H1 (cell line): ENCODE measurements at regions not wholly inside any gene's neighbourhood (a gene's known extent, or its start where the extent isn't known, plus 50 kb on each side); places are given as distances from the start of the nearest gene placed in this dataset.

Experiments used
- ASH2L ChIP-seq: fragments of 200-600, 300-600 bp; sonication (generic); IDR thresholded peaks from one replicate; pipeline ENCODE4 v1.7.1; 2017; ENCODE audit warnings: low read length
- BRCA1 ChIP-seq: IDR thresholded peaks from 2 replicates; pipeline ENCODE4 v1.6.1; 2012; ENCODE audit warnings: low read depth, low read length, improper control_type of control experiment
- FOSL1 ChIP-seq: IDR thresholded peaks from 2 replicates; pipeline ENCODE4 v1.6.1; 2011; ENCODE audit warnings: mild to moderate bottlenecking, low read depth, low read length, moderate library complexity; ENCODE audit not compliant: insufficient read depth
- HDAC2 ChIP-seq, 2 experiments: fragments of 300-600 bp in 1 of 2; sonication (generic) in 1 of 2; IDR thresholded peaks; 2 replicates each; pipeline ENCODE4 v1.6.1; 2011 to 2012; ENCODE audit warnings: low read depth in 2 of 2, low read length in 2 of 2, mild to moderate bottlenecking in 2 of 2, moderate library complexity in 2 of 2, borderline replicate concordance in 1 of 2, inconsistent platforms in 1 of 2
- KDM4A ChIP-seq: IDR thresholded peaks from one replicate; pipeline ENCODE4 v1.7.1; 2012; ENCODE audit warnings: low read depth, mild to moderate bottlenecking, moderate library complexity, low read length, inconsistent platforms; ENCODE audit not compliant: severe bottlenecking
- RXRA ChIP-seq: IDR thresholded peaks from 2 replicates; pipeline ENCODE4 v1.6.1; 2011; ENCODE audit warnings: low read depth, mild to moderate bottlenecking, low read length, moderate library complexity; ENCODE audit not compliant: insufficient read depth
- SRF ChIP-seq: IDR thresholded peaks from 2 replicates; pipeline ENCODE4 v1.6.1; 2011; ENCODE audit warnings: mild to moderate bottlenecking, low read depth, low read length, moderate library complexity
- SUZ12 ChIP-seq: fragments of 200-600 bp; sonication (generic); IDR thresholded peaks from 2 replicates; pipeline ENCODE4 v1.6.1; 2012; ENCODE audit warnings: mild to moderate bottlenecking, inconsistent platforms, low read length, moderate library complexity, mixed read lengths
- TAF1 ChIP-seq: IDR thresholded peaks from 2 replicates; pipeline ENCODE4 v1.6.1; 2011; ENCODE audit warnings: mild to moderate bottlenecking, low read depth, low read length

DNA sequence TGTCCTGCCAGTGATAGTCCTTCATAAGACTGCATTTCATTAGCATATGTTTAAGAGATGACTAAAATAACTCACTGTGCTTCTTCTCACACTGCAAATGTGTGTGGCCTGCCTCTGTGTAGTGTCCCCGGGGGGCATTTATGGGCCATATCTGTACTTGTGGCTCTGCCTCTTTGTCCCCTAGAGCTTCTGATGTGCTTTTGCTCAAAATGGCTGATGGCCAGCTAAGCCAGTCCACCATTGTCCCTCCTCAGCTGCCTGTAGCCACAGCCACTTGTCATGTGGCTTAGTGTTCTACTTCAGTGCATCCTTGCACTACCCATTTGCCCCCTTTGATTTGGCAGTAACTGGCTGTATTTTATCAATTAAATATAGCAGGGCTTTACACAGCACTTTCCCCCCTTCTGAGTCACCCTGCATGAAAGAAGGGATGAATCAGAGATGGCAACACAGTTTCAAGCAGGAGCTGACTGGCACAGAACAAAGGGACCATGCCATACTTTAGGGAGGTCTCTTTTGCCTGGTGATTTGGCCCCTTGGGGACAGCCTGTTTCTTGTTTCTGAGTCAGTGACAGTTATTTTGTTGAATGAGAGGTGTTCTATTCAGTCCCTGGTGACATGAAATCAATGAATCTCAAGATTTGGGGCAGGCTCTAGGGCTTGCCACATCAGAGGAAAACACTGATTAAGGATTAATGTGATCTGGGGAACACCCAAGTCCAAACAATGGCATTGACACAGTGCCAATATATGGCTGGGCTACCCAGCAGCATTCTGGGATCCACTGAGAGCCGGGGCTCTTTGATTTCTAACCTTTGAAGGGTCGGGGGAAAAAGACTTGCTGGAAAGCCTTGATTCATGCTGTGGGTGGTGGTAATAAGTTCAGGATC, 245.5 kb downstream of the SMARCA2 start (continued):
- TF ChIP-seq KDM4A (no peak), SRF (no peak), HDAC2 (IDR thresholded peaks at IDR 0.05; ENCODE audit: borderline replicate concordance in 1 of 2, low read depth in 2 of 2, low read length in 2 of 2) (no peak), SUZ12 (no peak), BRCA1 (no peak), TAF1 (no peak), ASH2L (no peak), RXRA (no peak), FOSL1 (no peak)
